Activated T-cell treated with anti-CD3 and anti-CD28 coated beads for 1 hour (primary cell): ENCODE measurements at regions not wholly inside any gene's neighbourhood (a gene's known extent, or its start where the extent isn't known, plus 50 kb on each side); places are given as distances from the start of the nearest gene placed in this dataset.

Experiments used
- DNase-seq: peaks from one replicate; pipeline ENCODE4 v3.0.0-alpha.2; 2020; ENCODE audit warnings: low read depth

DNA sequence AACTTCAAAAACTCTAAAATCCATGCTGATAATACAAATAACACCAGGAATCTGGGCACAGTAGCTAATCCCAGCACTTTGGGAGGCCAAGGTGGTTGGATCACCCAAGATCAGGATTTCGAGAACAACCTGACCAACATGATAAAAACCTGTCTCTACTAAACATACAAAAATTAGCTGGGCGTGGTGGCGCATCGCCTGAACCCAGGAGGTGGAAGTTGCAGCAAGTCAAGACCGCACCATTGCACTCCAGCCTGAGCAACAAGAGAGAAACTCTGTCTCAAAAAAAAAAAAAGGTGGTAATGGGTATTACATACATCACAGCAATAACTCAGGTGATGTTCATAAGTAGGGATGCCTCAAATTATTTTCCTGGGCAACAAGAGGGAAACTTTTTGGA, 315.0 kb upstream of the MEOX2 start:
- DNase-seq: no peak

DNA sequence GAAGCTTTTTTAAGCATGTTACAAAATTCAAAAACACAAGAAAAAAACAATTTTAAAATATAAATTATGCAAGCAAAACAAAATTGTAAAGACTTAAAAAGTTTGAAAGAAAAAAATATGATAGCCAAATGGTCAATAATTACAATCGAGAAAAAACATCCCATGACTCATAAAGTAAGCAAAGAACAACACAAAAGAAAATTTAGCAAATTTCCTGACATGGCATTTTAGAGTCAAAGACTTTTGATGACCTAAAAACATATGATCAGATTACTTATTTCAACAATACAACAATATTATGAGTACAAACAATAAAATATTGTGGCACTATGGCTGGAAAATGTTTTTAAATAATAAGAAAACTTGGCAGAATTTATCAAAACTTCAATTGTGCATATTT, 312.1 kb upstream of the MEOX2 start:
- no peak for DNase-seq

DNA sequence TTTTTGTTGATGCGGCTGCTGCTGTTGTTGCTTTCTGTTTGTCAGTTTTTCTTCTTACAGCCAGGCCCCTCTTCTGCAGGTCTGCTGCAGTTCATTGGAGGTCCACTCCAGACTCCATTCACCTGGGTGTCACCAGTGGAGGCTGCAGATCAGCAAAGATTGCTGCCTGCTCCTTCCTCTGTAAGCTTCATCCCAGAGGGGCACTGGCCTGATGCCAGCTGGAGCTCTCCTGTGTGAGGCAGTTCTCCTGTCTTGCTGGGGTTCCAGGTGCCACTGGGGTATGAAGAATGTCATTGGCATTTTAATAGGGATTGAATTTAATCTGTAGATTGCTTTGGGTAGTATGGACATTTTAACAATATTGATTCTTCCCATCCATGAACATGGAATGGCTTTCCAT, 308.5 kb upstream of the MEOX2 start:
- no peak for DNase-seq

DNA sequence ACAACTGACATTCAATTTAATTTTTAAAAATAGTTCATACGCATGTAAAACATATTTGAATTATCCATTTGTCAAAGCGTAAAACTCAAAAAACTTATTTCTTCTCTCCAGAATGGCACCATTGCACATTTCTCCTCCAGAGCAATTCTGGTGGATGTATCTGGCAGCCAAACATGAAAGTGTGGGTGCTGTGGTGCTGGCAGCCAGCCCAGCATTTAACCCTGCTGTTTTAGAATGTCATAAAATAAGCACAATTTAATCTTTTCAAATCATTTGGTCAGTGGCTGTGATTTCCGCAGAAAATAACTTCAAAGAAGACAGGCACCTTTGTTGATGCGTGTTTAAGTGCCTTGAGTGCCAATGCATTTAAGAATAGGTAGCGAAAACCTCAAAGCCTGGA, 302.7 kb upstream of the MEOX2 start:
- DNase-seq: no peak

DNA sequence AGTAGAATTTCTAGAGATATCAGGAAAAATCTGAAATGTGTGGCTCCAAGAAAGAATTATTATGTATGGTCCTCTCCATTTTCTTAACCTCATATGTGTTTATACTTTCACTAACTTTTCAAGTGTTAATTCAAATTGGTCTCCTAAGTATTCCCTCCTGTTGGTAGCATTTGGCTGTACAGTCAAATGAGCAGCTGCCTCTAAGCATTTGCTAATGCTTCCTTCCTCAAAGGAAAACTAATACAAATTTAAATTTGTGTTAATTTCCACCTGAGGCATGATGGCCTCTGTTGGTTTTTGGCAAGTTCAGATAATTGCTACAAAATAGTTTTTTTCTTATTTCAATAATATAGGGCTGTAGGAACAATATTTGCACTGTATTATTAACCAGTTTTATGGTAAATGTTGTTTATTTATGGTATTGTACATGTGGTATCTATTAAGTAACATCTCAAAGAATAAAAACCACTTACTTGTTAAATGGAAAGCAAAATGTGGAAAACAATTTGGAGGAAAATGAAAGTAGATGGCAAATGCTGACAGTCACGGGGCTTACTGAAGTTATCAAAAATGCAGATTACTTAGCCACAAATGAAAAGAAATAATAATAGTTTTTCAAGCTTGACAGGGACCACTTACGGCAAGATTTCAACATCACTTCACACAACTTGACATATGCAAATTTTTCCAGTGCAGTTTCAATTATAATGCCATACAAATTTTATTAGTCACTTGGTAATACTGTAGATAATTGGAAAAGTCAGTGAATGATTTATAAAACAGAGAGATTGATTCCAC, 299.3 kb upstream of the MEOX2 start:
- DNase-seq: no peak

DNA sequence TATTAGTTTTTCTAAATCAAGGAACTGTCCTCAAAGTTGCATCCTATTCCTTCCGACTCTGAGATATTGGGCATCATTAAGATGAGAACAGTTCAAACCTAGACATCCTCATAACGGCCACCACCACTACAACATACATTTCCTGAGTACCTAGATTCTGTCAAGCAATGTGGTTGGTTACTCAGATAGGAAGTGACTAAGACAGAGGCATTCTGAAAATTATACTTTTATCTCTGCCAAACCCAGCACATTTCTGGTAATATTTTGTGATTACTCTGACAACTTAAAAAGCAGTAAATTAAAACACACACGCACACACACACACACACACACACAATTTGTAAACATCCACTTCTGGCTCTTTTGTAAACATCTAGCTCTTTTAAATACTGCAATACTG, 291.2 kb upstream of the MEOX2 start:
- no peak for DNase-seq

DNA sequence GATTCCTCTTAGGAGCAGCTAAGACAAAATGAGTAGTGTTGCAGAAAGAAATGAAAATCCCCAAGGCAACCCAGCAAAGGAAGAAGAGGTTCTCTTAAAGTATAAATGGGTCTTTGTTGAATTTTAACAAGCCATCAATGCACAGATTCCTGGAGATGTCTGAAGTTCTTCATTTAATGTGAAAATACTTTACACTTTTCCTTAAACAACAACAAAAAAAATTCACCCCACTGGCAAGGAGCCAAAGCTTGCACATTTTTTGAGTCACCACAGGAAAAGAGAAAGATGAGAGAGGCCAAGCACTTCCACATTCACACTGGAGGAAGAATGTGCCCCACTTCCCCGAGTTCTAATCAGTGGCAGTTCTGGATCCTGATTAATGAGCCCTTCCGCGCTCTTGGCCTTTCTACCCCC, 286.4 kb upstream of the MEOX2 start:
- no peak for DNase-seq

DNA sequence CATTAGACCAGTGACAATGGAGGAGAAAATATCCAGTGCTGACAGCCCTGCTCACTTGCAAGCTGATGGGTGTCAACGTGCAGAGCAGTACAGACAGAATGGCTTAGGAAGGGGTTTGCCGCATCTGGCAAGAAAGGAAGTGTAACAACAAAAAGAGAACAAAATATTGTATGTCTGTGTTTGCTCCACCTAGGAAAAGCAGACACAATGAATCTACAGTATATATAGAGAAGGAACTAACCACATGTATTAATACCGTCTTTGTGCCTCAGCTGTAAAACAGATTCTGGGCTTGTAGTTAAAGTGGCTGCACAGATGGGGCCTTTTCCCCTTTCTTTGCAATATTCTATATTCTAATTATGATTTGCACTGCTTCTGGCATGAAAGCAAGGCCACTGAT, 281.1 kb upstream of the MEOX2 start:
- no peak for DNase-seq

DNA sequence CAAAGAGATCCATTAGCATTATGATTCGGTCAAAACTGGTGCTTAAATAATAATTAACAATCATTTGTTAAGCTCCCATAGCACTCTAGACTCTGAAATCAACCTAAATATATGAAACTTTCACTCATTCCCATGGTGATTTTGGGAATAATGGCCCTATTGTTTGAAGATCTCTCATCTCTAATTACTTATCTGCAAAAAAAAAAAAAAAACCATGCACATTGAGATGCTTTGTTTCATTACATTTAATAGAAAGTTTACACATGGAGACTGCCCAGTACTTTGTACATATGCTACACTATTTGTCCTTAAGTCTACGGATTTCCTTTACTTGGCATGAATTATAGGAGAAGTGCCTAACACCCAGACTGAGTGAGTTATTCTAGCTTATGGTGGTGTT, 280.6 kb upstream of the MEOX2 start:
- no peak for DNase-seq

DNA sequence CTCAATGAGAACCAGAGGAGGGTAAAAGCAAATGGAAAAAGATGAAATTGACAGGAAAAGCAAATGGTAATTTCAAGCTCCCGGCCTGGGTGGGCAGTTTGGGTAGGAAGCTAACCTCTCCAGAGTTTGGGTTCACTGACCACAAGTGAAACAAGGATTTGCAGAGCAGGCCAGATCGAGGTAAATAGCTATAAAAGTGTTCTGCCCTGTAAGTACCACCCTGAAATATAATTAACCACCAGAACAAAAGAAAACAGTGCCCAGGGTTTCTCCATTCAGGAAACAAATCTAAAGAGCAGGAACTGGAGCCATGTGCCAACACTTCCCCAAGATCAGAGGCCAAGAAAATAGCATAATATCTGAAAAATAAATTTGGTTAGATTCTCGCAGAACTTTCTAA, 276.7 kb upstream of the MEOX2 start:
- no peak for DNase-seq

DNA sequence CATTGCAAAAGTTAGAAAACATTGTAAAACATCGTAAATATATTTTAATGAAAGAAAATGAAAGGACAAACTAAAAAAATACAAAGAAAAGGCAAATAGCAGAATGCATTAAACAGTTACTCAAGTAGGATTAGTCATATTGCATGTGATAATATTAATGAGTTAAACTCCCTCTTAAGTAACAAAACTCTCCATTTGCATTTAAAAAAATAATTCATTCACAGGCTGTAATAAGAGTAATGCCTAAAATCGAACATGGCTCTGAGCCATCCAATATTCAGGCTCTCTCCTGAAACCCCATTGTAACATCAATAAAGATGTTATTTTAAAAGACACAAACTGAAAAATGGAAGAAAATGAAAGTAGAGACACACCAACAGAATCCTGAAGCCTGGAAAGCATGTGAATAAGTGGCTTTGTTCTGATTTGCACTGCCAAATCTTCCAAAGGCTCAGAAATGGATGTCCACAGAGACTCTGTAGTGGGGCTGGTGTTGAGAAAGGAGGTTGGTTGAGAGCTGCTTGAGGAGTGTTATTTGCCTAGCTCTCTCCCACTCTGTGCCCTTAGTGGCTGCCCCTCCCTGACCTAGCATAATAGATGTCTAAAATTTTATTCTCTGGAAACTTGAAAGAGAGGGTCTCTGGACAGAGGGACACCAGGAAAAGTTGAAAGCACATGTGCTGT, 268.3 kb upstream of the MEOX2 start:
- DNase-seq: no peak

DNA sequence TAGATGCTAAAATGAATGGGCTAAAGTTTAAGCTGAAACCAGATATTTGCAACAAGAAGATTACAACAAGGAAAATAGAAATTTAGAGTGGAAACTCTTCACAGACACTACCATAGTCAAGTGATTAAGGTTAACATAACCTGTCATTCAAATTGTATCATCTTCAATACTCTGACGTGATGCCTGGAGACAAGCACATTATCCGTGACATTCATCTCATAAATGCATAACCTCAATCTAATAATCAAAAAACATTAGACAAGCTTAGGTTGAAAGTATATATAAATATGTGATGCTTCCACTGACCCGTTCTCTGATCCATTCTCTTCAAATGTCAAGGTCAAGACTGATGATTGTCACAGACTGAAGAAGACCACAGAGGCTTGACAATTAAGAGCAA, 263.8 kb upstream of the MEOX2 start:
- DNase-seq: no peak

DNA sequence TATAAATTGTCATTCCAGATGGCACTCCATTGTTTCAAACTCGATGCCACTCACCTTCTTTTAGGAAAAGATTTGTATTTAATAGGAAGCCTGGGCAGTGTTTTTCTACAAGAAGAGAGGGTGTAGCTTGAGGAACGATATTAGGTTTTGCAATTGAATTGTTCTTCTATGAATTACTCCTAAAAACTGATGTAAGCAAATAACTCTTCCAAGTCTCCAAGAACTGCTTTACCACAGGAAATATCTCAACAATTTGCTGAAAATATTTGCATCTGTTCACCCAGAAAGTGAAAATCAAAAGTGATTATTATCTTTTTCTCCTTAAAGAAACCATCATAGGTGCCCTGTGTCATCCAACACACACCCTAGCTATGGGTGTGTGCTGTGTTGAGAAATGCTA, 261.3 kb upstream of the MEOX2 start:
- no peak for DNase-seq

DNA sequence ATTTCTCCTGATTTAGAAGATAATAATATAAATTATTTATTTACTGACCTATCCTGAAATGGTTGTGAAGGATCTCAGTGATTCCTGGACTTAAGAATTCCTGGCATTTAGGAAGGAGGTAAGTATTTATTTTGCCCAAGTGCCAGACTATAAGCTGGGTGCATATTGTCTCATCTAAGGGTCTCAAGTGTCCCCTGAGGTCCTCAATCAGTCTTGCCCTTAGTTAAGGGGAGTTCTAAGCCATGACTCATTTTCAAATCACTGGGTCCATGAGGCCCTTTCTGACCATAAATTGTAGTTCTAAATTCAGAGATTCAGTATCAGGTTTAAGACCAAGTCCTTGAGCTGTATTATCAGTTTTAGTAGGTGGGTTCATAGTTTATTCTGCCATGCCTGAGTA, 251.6 kb upstream of the MEOX2 start:
- no peak for DNase-seq

DNA sequence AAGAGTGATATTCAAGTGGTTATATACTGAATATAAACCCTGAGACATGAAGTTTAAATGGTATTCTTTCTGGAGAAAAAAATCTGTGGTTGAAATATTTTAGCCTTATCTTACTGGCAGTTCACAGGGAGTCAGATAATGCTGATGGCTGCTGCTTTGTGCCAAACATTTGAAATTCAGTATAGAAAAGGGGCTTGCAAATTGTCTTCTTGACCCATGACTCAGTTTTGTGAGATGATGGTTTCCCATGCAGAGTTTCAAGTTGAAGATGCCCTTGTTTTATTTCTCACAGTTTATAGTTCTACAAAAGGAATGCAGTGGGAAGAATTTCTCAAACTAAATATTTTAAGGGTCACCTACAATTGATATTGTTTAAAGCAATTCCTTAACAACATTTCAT, 251.1 kb upstream of the MEOX2 start:
- DNase-seq: no peak

DNA sequence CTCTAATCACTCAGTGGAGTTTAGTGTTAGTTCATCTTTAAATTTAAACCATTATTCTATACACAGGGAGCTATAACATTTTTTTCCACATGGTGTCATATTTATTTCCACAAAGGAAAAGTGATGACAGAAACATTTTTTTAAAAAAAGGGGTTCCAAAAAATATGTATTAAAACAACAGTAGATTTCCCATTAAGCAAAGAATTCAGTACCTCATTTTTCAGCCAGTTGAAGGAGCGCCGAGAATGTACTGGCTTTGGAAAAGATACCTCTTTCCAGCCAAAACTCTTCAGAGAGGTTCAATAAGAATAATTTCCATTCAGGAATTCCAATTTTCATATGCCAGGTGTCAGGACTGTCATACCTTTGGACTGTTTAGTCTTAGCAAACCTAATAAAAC, 250.5 kb upstream of the MEOX2 start:
- DNase-seq: no peak

DNA sequence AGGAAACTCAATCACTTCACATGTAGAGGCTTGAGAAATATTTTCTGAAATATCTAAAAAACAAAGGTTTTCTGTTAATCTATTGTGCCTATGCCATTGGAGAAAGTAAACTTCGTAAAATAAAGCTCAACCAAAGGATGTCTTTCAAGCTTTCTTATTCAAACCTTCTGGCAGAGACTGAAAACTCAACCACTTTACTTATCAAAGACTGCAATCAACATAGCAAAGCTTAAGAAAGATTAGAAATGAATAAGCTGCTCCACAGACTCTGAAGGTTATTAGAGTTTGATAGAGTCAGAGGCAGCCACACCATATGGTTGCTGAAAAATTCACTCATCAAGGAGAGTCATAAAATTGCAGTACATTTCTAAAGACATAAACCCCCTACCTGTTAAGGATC, 245.8 kb upstream of the MEOX2 start:
- DNase-seq: no peak

DNA sequence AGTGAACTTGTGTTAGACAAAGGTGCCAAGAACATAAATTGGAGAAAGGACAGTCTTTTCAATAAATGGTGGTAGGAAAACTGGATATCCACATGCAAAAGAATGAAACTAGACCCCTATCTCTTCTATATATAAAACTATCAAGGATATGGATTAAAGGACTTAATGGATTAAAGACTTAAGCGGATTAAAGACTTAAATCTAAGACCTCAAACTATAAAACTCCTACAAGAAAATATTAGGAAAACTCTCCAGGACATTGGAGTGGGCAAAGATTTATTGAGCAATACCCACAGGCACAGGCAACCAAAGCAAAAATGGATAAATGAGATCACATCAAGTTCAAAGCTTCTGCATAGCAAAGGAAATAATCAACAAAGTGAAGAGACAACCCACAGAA, 242.9 kb upstream of the MEOX2 start:
- DNase-seq: no peak

DNA sequence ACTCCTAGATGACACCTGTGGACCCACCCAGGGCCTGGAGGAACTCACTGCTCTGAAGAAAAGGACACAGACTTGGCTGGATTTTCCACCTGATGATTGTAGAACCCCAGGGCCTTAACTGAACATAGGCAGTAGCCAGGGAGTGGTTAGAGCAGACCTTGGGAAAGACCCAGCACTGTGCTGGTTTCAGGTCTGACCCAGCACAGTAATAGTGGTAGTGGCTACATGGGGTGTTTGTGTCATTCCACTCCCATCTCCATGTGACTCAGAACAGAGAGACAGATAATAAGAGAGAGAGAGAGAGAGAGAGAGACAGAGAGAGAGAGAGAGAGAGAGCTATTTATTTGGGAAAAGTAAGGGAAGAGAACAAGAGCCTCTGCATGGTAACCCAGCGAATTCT, 239.1 kb upstream of the MEOX2 start:
- DNase-seq: no peak

DNA sequence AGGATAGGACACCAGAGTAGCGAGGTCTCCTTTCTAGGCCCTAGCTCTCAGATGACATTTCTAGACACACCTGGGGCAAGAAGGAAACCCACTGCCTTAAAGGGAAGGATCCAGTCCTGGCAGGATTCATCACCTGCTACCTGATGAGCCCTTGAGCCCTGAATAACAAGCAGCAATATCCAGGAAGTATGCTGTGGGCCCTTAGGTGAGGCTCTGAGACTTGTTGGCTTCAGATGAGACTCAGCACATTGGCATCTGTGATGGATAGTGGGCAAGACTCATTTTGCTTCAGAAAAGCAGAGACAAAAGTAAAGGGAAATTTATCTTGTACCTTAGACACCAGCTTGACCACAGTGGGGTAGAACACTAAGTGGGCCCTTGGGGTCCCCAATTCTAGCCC, 238.4 kb upstream of the MEOX2 start:
- no peak for DNase-seq

DNA sequence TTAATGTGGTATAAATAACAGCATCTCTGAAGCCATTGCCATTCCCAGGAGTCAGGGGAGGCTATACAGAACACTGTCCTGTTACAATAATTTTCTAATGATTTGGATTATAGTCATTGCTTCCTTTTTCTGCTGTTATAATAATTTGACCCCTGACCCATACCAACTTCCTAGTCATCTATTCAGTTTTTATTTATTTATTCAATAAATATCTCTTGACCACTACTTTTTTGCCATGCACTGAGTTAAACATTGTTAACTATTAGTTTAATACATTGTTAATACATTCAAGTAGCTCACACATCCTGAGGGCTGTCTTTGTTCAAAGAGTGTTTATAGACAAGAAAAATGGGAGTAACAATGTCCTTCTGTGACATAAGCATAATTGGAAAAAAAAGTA, 235.5 kb upstream of the MEOX2 start:
- DNase-seq: no peak

DNA sequence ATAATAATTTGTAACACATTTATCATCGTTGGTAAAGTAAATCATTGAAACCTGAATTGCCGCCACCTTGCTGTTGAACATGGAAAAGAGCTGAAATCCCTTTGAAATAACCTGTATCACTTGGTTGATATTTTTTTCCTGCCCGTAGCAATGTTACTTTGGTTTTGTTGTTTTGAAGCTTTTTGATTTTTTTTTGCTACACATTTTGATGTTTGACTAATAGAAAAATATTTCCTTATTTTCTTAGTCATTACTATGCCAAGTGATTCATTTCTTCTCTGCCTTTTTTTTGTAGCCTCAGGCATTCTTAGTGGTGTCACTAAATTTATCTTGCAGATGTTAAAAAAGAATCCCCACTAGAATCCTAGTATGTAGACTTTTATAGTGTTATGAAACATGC, 235.1 kb upstream of the MEOX2 start:
- DNase-seq: no peak

DNA sequence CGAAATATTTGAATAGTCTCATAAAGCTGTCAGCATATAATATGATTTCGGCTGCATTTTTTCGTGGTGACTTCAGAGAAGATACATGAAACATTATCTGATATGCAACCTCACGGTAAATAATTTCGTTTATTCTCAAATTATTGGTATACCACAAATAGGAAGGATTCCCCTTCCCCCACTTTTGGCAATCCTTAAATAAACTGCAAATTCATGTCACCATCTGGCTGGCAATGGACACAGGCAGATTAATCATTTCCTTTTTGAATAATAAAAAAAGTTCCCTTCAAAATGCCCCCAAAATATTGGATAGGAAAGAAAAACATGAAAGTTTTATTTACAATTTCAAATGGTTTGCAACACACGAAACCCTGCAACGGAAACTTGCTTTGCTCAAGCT, 234.5 kb upstream of the MEOX2 start:
- DNase-seq: no peak
